ENCODE measurements at regions not wholly inside any gene's neighbourhood (a gene's known extent, or its start where the extent isn't known, plus 50 kb on each side); places are given as distances from the start of the nearest gene placed in this dataset.

DNA sequence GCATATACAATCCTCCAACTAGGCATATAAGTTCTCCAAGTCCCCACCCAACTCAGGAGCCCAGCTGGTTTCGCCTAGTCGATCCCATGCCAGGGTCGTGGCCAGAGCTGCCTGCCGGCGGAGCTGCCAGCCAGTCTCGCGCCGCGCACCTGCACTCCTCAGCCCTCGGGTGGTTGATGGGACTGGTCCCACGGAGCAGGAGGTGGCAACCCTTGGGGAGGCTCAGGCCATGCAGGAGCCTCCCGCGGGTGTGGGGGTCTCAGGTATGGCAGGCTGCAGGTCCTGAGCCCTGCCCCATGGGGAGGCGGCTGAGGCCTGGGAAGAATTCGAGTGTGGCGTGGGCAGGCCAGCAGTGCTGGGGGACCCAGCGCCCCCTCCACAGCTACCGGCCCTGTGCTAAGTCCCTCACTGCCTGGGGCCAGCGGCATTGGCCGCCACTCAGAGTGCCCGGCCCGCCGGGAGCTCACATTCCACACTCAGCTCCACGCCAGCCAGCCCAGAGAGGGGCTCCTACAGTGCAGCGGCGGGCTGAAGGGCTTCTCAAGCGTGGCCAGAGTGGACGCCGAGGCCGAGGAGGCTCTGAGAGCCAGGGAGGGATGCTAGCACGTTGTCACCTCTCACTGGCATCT, 1086.4 kb upstream of the PCDH10 start:
- no peak for DNase-seq (ENCODE audit: low read depth)
- no peak overlapping the region for H3K4me3 ChIP-seq (replicated peaks; ENCODE audit: low read depth, low read length)

DNA sequence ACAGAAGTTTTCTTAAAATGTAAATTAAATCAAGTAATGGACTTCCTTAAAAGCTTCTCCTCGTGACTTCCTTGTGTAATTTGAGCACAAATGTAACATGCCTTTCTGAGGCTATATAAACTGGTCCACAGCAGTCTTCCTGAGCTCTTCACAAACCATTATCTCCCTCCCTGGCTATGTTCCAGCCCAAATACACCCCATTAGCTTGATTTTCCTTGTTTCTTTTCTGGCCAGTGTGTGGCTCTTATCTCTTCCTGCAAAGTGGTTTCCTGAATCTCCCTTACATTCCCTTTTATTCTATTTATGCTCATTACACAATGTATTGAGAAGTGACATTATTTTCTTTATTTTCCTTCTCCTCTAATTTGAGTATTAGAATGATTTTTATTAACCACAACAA, 1085.3 kb upstream of the PCDH10 start:
- no peak overlapping the region for H3K4me3 ChIP-seq (replicated peaks; ENCODE audit: low read depth, low read length)
- TF ChIP-seq, protein P1, sequence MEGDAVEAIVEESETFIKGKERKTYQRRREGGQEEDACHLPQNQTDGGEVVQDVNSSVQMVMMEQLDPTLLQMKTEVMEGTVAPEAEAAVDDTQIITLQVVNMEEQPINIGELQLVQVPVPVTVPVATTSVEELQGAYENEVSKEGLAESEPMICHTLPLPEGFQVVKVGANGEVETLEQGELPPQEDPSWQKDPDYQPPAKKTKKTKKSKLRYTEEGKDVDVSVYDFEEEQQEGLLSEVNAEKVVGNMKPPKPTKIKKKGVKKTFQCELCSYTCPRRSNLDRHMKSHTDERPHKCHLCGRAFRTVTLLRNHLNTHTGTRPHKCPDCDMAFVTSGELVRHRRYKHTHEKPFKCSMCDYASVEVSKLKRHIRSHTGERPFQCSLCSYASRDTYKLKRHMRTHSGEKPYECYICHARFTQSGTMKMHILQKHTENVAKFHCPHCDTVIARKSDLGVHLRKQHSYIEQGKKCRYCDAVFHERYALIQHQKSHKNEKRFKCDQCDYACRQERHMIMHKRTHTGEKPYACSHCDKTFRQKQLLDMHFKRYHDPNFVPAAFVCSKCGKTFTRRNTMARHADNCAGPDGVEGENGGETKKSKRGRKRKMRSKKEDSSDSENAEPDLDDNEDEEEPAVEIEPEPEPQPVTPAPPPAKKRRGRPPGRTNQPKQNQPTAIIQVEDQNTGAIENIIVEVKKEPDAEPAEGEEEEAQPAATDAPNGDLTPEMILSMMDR (IDR thresholded peaks at IDR 0.05; ENCODE audit: low read length, missing control alignments) = no peak
- peak; percentile 84 for DNase-seq (ENCODE audit: low read depth)

More for the DNA sequence above, 1086.4 kb upstream of the PCDH10 start:
- TF ChIP-seq, protein P1 (IDR thresholded peaks at IDR 0.05; ENCODE audit: low read length, missing control alignments) = no peak

DNA sequence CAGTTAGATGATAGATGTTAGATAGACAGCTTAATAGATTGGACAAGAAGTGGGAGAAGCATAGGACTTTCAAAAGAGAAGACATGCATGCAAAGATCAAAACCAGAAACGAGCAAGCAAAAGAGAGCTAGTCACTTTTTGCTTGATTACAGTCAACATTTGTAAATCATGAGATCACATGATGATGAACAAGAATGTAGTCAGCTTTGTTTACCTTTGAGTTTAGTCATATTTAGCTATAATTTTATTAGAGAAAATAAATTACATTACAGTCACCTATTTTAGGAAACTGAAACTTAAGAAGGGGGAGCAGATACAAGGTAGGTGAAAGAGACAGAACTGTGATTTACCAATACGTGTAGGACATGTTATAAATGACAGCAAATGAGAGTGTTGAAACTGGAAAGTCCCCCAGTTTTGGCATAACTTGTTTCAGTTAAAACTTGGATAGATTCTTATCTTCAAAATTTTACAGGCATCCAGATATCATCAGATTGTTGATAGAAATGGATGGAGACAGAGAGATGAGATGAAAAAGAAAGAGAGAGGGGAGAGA, 1083.1 kb upstream of the PCDH10 start:
- TF ChIP-seq, protein P1 (IDR thresholded peaks at IDR 0.05; ENCODE audit: low read length, missing control alignments) = no peak
- peak; percentile 3 for DNase-seq (ENCODE audit: low read depth)
- no peak overlapping the region for H3K4me3 ChIP-seq (replicated peaks; ENCODE audit: low read depth, low read length)

DNA sequence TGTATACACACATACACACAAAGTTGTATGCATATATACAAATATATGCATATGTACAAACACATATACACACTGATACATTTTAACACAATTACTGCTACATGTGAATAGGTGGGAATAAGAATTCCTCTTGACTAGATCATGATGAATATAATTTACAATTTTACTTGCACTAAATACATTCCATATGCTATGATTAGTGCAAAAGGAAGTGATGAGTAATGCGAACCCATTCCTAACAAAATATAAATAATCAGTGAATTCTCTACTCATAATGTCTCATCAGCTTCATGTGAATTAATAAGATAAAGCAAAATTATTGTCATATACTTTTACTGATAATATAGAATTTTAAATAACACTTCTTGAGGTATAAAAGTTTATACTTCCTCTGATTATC, 1077.3 kb upstream of the PCDH10 start:
- peak; percentile 21 for DNase-seq (ENCODE audit: low read depth)
- TF ChIP-seq, protein P1 (IDR thresholded peaks at IDR 0.05; ENCODE audit: low read length, missing control alignments) = no peak
- no peak overlapping the region for H3K4me3 ChIP-seq (replicated peaks; ENCODE audit: low read depth, low read length)

DNA sequence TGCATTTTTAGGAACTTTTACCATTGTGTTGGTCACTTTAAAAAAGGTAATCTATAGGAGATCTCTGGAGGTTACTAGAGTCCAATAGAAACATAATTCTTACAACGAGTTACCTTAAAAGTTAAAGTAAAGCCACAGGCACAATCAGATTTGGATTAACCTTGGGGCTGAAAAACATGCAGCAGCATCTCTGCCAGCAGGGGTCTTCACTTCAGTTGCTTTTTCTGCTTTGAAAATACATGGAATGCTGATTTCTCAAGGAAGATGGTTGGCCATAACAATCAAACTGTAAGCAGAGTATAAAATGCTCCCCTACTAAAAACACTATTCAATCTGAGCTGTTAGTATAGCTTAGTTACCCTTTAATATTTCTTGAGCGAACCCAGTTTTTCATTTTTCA, 1072.3 kb upstream of the PCDH10 start:
- TF ChIP-seq, protein P1 (IDR thresholded peaks at IDR 0.05; ENCODE audit: low read length, missing control alignments) = peak; percentile 5
- no peak for DNase-seq (ENCODE audit: low read depth)
- no peak overlapping the region for H3K4me3 ChIP-seq (replicated peaks; ENCODE audit: low read depth, low read length)

DNA sequence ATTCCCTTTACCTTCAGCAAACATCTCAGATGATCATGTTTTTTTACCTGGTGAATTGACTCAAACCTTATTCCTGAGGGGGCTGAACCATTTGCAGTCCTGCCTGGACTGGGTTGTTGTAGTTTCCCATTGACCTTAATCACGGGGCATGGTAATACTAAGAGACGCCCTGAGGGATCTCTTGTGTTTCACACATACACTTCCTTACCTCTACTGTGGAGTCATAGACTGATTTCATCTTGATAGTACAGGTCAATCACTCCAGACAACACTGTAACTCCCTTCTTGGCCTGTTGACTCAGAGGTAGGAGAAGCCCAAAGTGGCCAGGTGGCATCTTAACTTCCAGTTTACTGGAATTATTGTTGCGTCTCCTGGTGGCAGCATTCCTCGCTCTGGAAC, 1064.0 kb upstream of the PCDH10 start:
- no peak for DNase-seq (ENCODE audit: low read depth)
- TF ChIP-seq, protein P1 (IDR thresholded peaks at IDR 0.05; ENCODE audit: low read length, missing control alignments) = no peak
- H3K4me3 ChIP-seq (replicated peaks; ENCODE audit: low read depth, low read length) = no peak overlapping the region

DNA sequence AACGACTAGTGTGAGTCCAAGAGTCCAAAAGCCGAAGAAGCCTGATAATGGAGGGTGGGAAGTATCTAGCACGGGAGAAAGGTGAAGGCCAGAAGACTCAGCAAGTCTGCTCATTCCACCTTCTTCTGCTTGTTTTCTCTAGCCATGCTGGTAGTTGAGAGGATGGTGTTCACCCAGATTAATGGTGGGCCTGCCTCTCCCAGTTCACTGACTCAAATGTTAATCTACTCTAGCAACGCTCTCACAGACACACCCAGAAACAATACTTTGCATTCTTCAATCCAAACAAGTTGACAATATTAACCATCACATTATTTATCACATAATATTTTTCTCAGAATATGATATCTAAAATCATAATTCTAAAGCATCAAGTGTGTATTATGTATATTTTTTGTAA, 1055.1 kb upstream of the PCDH10 start:
- DNase-seq (ENCODE audit: low read depth) = no peak
- H3K4me3 ChIP-seq (replicated peaks; ENCODE audit: low read depth, low read length) = no peak overlapping the region
- TF ChIP-seq, protein P1 (IDR thresholded peaks at IDR 0.05; ENCODE audit: low read length, missing control alignments) = no peak
